Activated CD8-positive, alpha-beta T cell treated with anti-CD3 and anti-CD28 coated beads, Interleukin-2, amount 10 ng/mL, durations not matched to agents 7 days and 5 days (primary cell): ENCODE measurements at regions not wholly inside any gene's neighbourhood (a gene's known extent, or its start where the extent isn't known, plus 50 kb on each side); places are given as distances from the start of the nearest gene placed in this dataset.
"Not testable (repeated sequence)": the region's sequence is repeated elsewhere in the genome, so short reads cannot be mapped to it uniquely, and the experiment has no call there.

Experiments used
- ATAC-seq: fragments of 150-1000 bp; cut with Tn5 transposase; one replicate; pipeline ENCODE4 v1.10.0; 2021; ENCODE audit warnings: moderate library complexity
- CTCF ChIA-PET: fragments of 350-600 bp; sonication (Branson Sonifier 250); formaldehyde crosslinking; loops from one replicate; lab custom pipeline; 2021; ENCODE audit warnings: antibody characterized with exemption; lab: Charles Lee
- POLR2A ChIA-PET: fragments of 350-600 bp; sonication (Branson Sonifier 250); formaldehyde crosslinking; loops from one replicate; lab custom pipeline; 2021; ENCODE audit warnings: antibody characterized with exemption; lab: Charles Lee
- DNase-seq: peaks from one replicate; pipeline ENCODE4 v3.0.0-alpha.2; 2020
- H3K27ac Mint-ChIP-seq: one replicate; pipeline ENCODE4 v1.8.0; 2021; ENCODE audit warnings: mild to moderate bottlenecking, mixed read lengths
- H3K27me3 Mint-ChIP-seq: one replicate; pipeline ENCODE4 v1.8.0; 2021; ENCODE audit warnings: low read depth, mixed read lengths
- H3K36me3 Mint-ChIP-seq: one replicate; pipeline ENCODE4 v1.8.0; 2021; ENCODE audit warnings: low read depth, mixed read lengths
- H3K4me1 Mint-ChIP-seq: one replicate; pipeline ENCODE4 v1.8.0; 2021; ENCODE audit warnings: low read depth, mixed read lengths
- H3K4me3 Mint-ChIP-seq: one replicate; pipeline ENCODE4 v1.8.0; 2021; ENCODE audit warnings: mild to moderate bottlenecking, mixed read lengths
- H3K9me3 Mint-ChIP-seq: one replicate; pipeline ENCODE4 v1.8.0; 2022; ENCODE audit warnings: mixed read lengths; ENCODE audit not compliant: insufficient read depth

DNA sequence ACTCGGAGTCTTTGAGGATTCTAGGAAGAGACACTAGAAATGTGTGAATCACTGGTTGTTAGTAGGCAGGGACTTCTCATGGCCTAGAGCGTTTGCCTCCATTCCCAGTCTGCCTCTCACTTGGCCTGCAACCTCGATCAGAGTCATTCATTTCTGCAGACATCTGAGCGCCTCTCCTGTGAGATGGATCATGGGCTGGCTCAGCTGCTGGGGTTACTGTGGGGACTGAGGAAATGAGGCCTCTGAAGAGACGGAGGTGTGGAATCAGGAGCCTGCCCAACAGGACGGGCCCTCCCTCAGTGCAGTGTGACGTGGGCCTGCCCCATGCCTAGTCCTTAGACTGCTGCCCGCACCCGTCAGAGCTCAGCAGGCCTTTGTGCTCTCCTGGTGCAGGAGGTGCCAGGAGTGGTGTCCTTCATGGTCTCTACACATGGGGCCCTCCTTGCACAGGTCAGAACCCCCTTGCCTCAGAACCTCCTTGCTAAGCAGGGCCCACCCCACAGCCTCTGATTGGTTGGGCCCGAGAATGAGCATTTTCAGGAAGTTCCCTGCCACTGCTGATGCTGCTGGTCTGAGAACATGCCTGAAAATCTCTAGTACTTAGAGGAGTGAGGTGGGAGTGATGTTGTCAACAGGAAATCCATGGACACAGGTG, 99.4 kb downstream of the NPIPB11 start:
- ATAC-seq (no peak), DNase-seq (no peak)
- no peaks in the 10 kb centered on the region for H3K27me3 Mint-ChIP-seq
- no peak overlapping the region for H3K27ac Mint-ChIP-seq
- POLR2A ChIA-PET = no interaction called here
- H3K9me3 Mint-ChIP-seq = no peaks in the 10 kb centered on the region
- no peaks in the 10 kb centered on the region for H3K36me3 Mint-ChIP-seq
- H3K4me3 Mint-ChIP-seq = no peak overlapping the region
- peaks cover 3% of the 10 kb centered on the region for H3K4me1 Mint-ChIP-seq
- CTCF ChIA-PET = no interaction called here

DNA sequence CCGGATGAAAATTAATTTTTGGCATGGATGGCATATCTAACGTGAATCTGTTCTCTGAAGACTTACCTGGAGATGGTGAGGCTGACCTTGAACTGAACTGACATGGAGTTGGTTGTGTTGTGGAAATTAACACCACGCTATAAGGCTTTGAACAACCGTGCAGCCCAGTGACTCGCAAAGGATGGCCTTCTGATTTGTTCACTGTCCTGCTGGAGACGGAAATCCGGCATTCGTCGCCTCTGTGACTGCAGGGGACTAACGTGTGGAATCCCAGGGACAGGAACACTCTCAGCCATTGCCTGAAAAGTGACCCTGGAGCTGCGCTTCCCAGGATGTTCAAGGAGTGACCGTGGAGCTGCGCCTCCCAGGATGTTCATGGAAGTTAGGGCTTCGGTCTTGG, 100.3 kb downstream of the NPIPB11 start:
- Mint-ChIP-seq H3K36me3 (no peaks in the 10 kb centered on the region), H3K4me3 (no peak overlapping the region), H3K9me3 (no peaks in the 10 kb centered on the region), H3K27ac (no peak overlapping the region), H3K4me1 (peaks cover 3% of the 10 kb centered on the region), H3K27me3 (no peaks in the 10 kb centered on the region)
- no peak for DNase-seq
- ATAC-seq = no peak
- CTCF ChIA-PET = no interaction called here
- POLR2A ChIA-PET = no interaction called here

DNA sequence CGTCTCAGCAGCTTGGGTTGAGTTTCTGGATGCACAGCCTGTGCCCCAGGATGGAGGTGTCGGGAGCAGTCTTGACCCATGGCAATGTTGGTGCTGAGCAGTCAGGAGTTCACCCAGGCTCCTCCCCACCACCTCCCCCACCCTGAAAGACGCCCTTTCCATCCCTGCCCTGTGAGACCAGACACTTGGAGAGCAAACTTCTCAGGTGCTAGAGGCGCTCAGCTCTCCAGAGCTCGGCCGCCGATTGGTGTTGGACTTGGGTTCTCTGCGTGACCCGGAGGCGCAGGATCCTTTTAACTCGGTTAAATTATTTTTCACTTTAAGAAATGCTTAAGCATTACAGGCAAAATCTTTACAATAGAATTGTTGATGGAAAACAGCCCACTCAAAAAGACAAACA, 101.5 kb downstream of the NPIPB11 start:
- H3K4me3 Mint-ChIP-seq, CTCF ChIA-PET, H3K27me3 Mint-ChIP-seq, DNase-seq, H3K27ac Mint-ChIP-seq, H3K36me3 Mint-ChIP-seq, H3K4me1 Mint-ChIP-seq, H3K9me3 Mint-ChIP-seq, ATAC-seq, POLR2A ChIA-PET: not testable (repeated sequence)

DNA sequence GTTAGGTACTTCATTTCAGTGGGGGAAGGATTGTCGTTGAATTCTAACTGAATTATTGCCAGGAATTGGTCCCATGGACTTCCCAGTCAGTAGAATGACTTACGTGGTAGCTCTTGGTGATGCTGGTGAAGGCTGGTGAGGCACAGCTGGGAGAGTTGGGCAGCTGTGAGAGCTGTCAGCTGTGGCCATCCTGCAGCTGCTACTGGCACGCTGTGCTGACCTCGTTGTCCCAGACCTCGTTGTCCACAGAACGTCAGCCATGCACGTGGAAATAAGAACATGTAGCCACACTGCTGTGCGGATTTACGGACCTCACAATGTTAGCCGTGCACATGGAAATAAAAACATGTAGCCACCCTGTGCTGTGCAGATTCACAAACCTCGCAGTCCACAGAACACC, 102.3 kb downstream of the NPIPB11 start:
- no peak for DNase-seq
- Mint-ChIP-seq H3K36me3 (no peaks in the 10 kb centered on the region), H3K9me3 (no peaks in the 10 kb centered on the region), H3K27me3 (no peaks in the 10 kb centered on the region), H3K27ac (no peak overlapping the region), H3K4me3 (no peak overlapping the region), H3K4me1 (peaks cover 9% of the 10 kb centered on the region)
- POLR2A ChIA-PET = no interaction called here
- ATAC-seq = no peak
- CTCF ChIA-PET = no interaction called here

DNA sequence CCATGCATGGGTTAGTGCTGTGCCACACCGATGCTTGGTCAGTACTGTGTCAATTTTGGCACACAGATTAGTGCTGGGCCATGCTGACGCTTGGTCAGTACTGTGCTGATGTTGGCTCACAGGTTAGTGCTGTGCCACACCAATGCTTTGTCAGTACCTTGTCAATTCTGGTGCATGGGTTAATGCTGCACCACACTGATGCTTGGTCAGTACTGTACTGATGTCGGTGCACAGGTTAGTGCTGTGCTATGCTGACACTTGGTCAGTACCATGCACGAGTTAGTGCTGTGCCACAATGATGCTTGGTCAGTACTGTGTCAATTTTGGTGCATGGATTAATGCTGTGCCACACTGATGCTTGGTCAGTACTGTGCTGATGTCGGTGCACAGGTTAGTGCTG, 103.0 kb downstream of the NPIPB11 start:
- Mint-ChIP-seq H3K9me3 (no peaks in the 10 kb centered on the region), H3K36me3 (no peaks in the 10 kb centered on the region), H3K4me1 (peaks cover 9% of the 10 kb centered on the region), H3K27ac (no peak overlapping the region), H3K4me3 (no peak overlapping the region), H3K27me3 (no peaks in the 10 kb centered on the region)
- ChIA-PET POLR2A (no interaction called here), CTCF (no interaction called here)
- ATAC-seq = no peak
- no peak for DNase-seq

DNA sequence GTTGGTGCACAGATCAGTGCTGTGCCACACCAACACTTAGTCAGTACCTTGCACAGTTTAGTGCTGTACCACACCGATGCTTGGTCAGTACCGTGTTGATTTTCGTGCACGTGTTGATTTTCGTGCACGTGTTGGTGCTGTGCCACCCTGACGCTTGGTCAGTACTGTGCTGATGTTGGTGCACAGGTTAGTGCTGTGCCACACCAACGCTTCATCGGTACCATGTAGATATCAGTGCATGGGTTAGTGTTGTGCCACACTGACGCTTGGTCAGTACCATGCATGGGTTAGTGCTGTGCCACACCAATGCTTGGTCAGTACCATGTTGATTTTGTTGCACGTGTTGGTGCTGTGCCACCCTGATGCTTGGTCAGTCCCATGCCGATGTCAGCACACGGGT, 103.5 kb downstream of the NPIPB11 start:
- no peaks in the 10 kb centered on the region for H3K36me3 Mint-ChIP-seq
- no peak overlapping the region for H3K4me3 Mint-ChIP-seq
- ChIA-PET POLR2A (no interaction called here), CTCF (no interaction called here)
- ATAC-seq = no peak
- no peak for DNase-seq
- no peaks in the 10 kb centered on the region for H3K9me3 Mint-ChIP-seq
- no peaks in the 10 kb centered on the region for H3K27me3 Mint-ChIP-seq
- no peak overlapping the region for H3K27ac Mint-ChIP-seq
- peaks cover 9% of the 10 kb centered on the region for H3K4me1 Mint-ChIP-seq

DNA sequence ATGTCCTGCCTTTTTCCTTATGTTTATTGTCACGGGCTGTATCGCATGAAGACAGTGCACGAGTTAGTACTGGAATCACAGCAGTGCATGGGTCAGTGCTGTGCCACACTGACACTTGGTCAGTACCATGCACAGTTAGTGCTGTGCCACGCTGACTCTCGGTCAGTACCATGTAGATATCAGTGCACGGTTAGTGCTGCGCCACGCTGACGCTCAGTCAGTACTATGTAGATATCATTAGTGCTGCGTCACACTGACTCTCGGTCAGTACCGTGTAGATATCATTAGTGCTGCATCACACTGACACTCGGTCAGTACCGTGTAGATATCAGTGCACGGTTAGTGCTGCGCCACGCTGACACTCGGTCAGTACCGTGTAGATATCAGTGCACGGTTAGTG, 104.1 kb downstream of the NPIPB11 start:
- H3K4me1 Mint-ChIP-seq, ATAC-seq, H3K36me3 Mint-ChIP-seq, H3K9me3 Mint-ChIP-seq, POLR2A ChIA-PET, DNase-seq, H3K4me3 Mint-ChIP-seq, H3K27me3 Mint-ChIP-seq, H3K27ac Mint-ChIP-seq, CTCF ChIA-PET: not testable (repeated sequence)

DNA sequence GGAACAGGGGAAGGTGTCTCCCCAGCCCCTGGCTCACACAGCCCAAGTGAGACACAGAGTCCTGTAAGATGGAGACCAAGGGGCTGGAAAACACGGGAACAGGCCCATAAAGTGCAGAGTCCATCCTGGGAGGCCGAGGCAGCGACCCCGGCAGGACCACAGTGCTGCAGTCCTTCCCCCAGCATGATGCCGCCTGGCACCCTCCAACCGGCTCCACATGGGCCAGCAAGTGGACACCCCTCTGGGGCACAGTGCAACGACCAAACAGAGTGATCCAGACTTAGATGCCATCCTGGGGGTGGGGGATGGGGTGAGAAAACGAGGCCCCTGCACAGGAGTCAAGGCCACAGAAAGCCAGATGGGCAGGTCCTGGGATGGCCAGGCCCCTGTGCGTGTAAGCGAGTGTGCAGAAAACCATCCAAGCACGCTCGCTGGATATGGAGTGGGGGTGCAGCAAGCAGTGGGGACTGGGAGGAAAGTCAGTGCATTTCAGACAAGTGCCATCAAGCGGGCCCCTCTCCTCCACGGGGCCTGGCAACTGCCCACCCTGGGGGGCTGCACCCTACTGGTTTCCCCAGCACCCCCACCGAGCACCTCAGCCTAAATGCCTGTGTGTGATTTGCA, 104.7 kb downstream of the NPIPB11 start:
- H3K27ac Mint-ChIP-seq, DNase-seq, H3K4me1 Mint-ChIP-seq, H3K9me3 Mint-ChIP-seq, CTCF ChIA-PET, ATAC-seq, H3K4me3 Mint-ChIP-seq, H3K27me3 Mint-ChIP-seq, POLR2A ChIA-PET, H3K36me3 Mint-ChIP-seq: not testable (repeated sequence)

DNA sequence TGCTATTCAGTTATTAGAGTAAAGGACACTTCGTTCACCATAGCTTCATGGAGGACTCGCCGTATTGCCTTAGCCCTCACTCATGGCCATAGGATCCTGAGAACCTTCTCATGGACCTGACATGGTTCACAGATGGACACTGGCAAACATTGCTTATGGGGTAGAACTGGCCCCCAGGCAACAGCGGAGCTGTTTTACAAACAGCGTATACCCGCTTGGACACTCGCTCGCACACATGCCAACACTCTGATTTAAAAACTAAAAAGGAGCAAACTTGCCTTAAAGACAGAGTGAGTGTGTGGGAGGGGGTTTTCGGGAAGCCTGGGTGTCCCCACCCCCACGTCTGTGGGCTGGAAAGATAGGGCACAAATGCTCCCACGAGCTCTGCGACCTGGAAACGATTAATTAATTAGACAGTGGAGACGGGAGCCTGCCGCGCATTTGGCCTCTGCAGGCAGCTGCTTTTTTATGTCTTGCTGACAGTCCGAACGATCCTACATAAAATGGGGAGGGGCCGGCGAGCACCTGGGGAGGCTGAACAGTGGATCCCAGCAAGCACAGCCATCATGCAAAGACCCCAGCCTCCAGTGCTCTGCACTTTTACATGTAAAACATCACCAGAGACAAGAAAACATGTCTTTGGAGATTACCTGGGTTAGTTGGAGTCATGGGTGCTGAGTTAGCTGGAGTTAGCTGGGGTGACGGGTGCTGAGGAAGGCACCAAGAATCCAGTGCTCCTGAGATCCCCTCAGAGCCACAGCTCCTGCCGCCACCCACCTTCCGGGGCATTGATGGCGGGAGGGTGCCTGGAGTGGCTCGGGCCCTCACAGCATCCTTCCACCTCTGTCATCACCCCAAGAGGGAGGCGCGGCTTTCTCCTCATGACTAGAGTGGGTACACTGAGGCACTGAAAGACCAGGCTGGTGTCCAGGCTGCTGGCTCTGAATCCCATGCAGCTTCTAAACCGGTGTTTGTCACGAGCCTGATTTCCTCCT, 105.7 kb downstream of the NPIPB11 start:
- H3K4me1 Mint-ChIP-seq, H3K36me3 Mint-ChIP-seq, H3K27me3 Mint-ChIP-seq, H3K4me3 Mint-ChIP-seq, DNase-seq, H3K27ac Mint-ChIP-seq, H3K9me3 Mint-ChIP-seq, POLR2A ChIA-PET, CTCF ChIA-PET, ATAC-seq: not testable (repeated sequence)

DNA sequence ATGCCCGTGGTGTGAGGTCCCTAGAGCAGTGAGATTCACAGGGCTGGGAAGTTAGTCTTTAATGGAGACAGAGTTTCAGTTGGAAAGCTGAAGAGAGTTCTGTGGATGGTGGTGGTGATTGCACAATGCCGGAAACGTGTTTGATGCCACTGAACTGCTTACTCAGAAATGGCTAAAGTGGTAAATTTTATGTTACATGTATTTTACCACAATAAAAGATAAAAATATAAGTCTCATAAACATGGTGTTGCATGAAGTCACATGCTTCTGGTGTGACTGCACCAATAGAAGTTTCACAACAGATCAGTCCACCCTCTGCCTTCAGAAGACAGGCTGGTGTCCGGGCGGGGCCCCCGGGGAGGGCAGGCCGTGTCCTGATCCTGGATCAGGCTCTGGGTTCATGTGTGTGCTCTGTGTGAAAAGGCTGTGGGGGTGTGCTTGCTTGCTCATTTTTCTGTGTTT, 106.5 kb downstream of the NPIPB11 start:
- H3K4me1 Mint-ChIP-seq, H3K4me3 Mint-ChIP-seq, H3K36me3 Mint-ChIP-seq, H3K27ac Mint-ChIP-seq, CTCF ChIA-PET, H3K9me3 Mint-ChIP-seq, POLR2A ChIA-PET, DNase-seq, H3K27me3 Mint-ChIP-seq: not testable (repeated sequence)
- peak; percentile 44 for ATAC-seq

DNA sequence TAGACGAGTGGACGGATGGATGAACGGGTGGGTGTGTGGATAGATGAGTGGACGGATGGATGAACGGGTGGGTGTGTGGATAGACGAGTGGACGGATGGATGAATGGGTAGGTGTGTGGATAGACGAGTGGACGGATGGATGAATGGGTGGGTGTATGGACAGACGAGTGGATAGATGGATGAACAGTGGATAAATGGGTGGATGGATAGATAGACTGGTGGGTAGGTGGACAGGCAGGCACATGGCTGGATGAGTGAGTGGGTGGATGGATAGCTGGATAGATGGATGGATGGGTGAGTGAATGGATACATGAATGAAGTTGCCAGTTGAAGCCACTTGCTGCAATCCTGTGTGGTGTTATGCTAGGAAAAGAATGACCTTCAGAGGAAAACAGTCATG, 107.5 kb downstream of the NPIPB11 start:
- H3K9me3 Mint-ChIP-seq, H3K27me3 Mint-ChIP-seq, ATAC-seq, DNase-seq, POLR2A ChIA-PET, CTCF ChIA-PET, H3K27ac Mint-ChIP-seq, H3K4me1 Mint-ChIP-seq, H3K36me3 Mint-ChIP-seq, H3K4me3 Mint-ChIP-seq: not testable (repeated sequence)

DNA sequence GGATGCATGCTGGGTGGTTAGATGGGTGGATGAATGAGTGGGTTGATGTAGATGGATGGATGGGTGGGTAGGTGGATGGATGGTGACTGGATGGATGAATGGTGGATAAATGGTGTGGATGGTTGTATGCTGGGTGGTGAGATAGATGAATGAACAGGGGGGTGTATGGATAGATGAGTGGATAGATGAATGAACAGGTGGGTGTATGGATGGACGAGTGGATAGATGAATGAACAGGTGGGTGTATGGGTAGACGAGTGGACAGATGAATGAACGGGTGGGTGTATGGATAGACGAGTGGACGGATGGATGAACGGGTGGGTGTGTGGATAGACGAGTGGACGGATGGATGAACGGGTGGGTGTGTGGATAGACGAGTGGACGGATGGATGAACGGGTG, 108.2 kb downstream of the NPIPB11 start:
- H3K27me3 Mint-ChIP-seq, H3K4me1 Mint-ChIP-seq, H3K27ac Mint-ChIP-seq, DNase-seq, ATAC-seq, CTCF ChIA-PET, H3K4me3 Mint-ChIP-seq, H3K36me3 Mint-ChIP-seq, H3K9me3 Mint-ChIP-seq, POLR2A ChIA-PET: not testable (repeated sequence)
